CD4-positive, alpha-beta T cell (primary cell): ENCODE measurements at regions not wholly inside any gene's neighbourhood (a gene's known extent, or its start where the extent isn't known, plus 50 kb on each side); places are given as distances from the start of the nearest gene placed in this dataset.

Source experiments
- ATAC-seq: fragments of 200-7000 bp; cut with Tn5 transposase; one replicate; pipeline ENCODE4 v1.10.0; 2022; ENCODE audit warnings: mild to moderate bottlenecking; ENCODE audit not compliant: poor library complexity
- CTCF ChIA-PET: fragments of 350-600 bp; sonication (Branson Sonifier 250); formaldehyde crosslinking; loops from one replicate; lab custom pipeline; 2021; ENCODE audit warnings: antibody characterized with exemption, inconsistent platforms; lab: Charles Lee
- POLR2A ChIA-PET: fragments of 350-600 bp; sonication (Branson Sonifier 250); formaldehyde crosslinking; loops from one replicate; lab custom pipeline; 2021; ENCODE audit warnings: antibody characterized with exemption, inconsistent platforms; lab: Charles Lee
- DNase-seq, 14 experiments: peaks; one replicate each; pipeline ENCODE4 v3.0.0-alpha.2; 2013 to 2020; ENCODE audit warnings: mixed read lengths in 2 of 14
- H3K27ac ChIP-seq, 2 donors: one replicate each; pipeline versions ENCODE4 v1.5.1 to v1.7.0; 2013; ENCODE audit warnings: low read length in 2 of 2, low read depth in 1 of 2, mild to moderate bottlenecking in 1 of 2
- H3K27me3 ChIP-seq, 2 experiments: 1 replicate in 1 of 2; 2 replicates in 1 of 2; pipeline versions ENCODE4 v1.6.1 to v1.7.0; 2013; ENCODE audit warnings: low read length in 2 of 2, control low read depth in 1 of 2, mild to moderate bottlenecking in 1 of 2, moderate library complexity in 1 of 2; ENCODE audit not compliant: insufficient read depth in 2 of 2, control insufficient read depth in 1 of 2
- H3K36me3 ChIP-seq: one replicate; pipeline ENCODE4 v1.6.1; 2013; ENCODE audit warnings: low read length, control low read depth; ENCODE audit not compliant: insufficient read depth
- H3K4me1 ChIP-seq: one replicate; pipeline ENCODE4 v1.6.1; 2013; ENCODE audit warnings: low read length, control low read depth; ENCODE audit not compliant: insufficient read depth
- H3K4me3 ChIP-seq: one replicate; pipeline ENCODE4 v1.5.1; 2013; ENCODE audit warnings: mild to moderate bottlenecking, low read length, moderate library complexity
- H3K9me3 ChIP-seq, 2 experiments: 1 replicate in 1 of 2; 2 replicates in 1 of 2; pipeline versions ENCODE4 v1.6.1 to v1.7.0; 2013; ENCODE audit warnings: low read length in 2 of 2, mild to moderate bottlenecking in 2 of 2, control low read depth in 1 of 2, moderate library complexity in 1 of 2; ENCODE audit not compliant: control insufficient read depth in 1 of 2, insufficient read depth in 1 of 2
- H3K27ac Mint-ChIP-seq: one replicate; pipeline ENCODE4 v1.8.0; 2020; ENCODE audit warnings: mixed read lengths
- H3K27me3 Mint-ChIP-seq: one replicate; pipeline ENCODE4 v1.8.0; 2021; ENCODE audit warnings: mixed read lengths
- H3K36me3 Mint-ChIP-seq: one replicate; pipeline ENCODE4 v1.8.0; 2021; ENCODE audit warnings: low read depth, mixed read lengths
- H3K4me1 Mint-ChIP-seq: one replicate; pipeline ENCODE4 v1.8.0; 2021; ENCODE audit warnings: low read depth, mixed read lengths
- H3K4me3 Mint-ChIP-seq: one replicate; pipeline ENCODE4 v1.8.0; 2020; ENCODE audit warnings: mild to moderate bottlenecking, mixed read lengths
- H3K9me3 Mint-ChIP-seq: one replicate; pipeline ENCODE4 v1.8.0; 2020; ENCODE audit warnings: mixed read lengths
- intact Hi-C, 2 experiments: fragments of 100-400 bp; cut with DNase I in 1 of 2; cut with micrococcal nuclease in 1 of 2; formaldehyde crosslinking; loops; one replicate each; pipeline versions ENCODE4 v1.15.1 to v1.9.0; 2023 to 2025; cut with DNase I, micrococcal nuclease
- TF ChIP-seq, protein P1 (sequence below): fragments of 200-600 bp; IDR thresholded peaks from one replicate; pipeline ENCODE4 v1.8.0; 2022; ENCODE audit warnings: antibody characterized with exemption, mild to moderate bottlenecking

DNA sequence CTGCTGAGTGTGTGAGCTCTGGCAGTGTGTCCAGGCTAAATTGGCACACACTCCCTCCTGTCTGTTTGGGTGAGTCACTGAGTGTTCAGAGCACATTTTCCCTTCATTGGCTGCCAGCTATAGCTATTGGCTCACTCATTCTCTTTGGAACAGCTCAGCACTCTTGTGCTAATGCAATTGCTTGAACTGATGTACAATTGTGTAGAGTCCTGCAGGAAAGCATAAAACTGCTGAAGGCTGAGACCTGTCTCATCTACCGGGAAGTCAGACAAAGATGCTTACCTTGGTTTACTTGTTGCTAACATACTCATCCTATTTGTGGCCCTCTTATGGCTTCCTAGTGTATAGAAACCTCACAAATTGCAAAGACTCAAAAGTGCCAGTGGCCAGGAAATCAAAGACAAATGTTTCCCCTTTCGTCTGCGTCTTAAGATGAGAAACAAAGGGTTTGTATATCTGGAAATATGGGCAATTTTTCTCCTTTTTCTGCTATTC is 351.0 kb downstream of the BCKDHB start:
- intact Hi-C loops = no loop called here
- no peak for DNase-seq
- no peaks in the 10 kb centered on the region for H3K27me3 Mint-ChIP-seq
- ATAC-seq = no peak
- H3K27ac ChIP-seq = no peak overlapping the region
- no peak overlapping the region for H3K4me3 ChIP-seq
- ChIA-PET CTCF (no interaction called here), POLR2A (no interaction called here)
- no peak overlapping the region for H3K27ac Mint-ChIP-seq
- no peaks in the 10 kb centered on the region for H3K27me3 ChIP-seq
- no peaks in the 10 kb centered on the region for H3K4me1 Mint-ChIP-seq
- no peaks in the 10 kb centered on the region for H3K36me3 Mint-ChIP-seq
- no peaks in the 10 kb centered on the region for H3K36me3 ChIP-seq
- H3K4me1 ChIP-seq = no peaks in the 10 kb centered on the region
- TF ChIP-seq, protein P1, sequence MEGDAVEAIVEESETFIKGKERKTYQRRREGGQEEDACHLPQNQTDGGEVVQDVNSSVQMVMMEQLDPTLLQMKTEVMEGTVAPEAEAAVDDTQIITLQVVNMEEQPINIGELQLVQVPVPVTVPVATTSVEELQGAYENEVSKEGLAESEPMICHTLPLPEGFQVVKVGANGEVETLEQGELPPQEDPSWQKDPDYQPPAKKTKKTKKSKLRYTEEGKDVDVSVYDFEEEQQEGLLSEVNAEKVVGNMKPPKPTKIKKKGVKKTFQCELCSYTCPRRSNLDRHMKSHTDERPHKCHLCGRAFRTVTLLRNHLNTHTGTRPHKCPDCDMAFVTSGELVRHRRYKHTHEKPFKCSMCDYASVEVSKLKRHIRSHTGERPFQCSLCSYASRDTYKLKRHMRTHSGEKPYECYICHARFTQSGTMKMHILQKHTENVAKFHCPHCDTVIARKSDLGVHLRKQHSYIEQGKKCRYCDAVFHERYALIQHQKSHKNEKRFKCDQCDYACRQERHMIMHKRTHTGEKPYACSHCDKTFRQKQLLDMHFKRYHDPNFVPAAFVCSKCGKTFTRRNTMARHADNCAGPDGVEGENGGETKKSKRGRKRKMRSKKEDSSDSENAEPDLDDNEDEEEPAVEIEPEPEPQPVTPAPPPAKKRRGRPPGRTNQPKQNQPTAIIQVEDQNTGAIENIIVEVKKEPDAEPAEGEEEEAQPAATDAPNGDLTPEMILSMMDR = no peak
- H3K9me3 ChIP-seq = no peaks in the 10 kb centered on the region
- H3K9me3 Mint-ChIP-seq = no peaks in the 10 kb centered on the region
- H3K4me3 Mint-ChIP-seq = no peak overlapping the region

DNA sequence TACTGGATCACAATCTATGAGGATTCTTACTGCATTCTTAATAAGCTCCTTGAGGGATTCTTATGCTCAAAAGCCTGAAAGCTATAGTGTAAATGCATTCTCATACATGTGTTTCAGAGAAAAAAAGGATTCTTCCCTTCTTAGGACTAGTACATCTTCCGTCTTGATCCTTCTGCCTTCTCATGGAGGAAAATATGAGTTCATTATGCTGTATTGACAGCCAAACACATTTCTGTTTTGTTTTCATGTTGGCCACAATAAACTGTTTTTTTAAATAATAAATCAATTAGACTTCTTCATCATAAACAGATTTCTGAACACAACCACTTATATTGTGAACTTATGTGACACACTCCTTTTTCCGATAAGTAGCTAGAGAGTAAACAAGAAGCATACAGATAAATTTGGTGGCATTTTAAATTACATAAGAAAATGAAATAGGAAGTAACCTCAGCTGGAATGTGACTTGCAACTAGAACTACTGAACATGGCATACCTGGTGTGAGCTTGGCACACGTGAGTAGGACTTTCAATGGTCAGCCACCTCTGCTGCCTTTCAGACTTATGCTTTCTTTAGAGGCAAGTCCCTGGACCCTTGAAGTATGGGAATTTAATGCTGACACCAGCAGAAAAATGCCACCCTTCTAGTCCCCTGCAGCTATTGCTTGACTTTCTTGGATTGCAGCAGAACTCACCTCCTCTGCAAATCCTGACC is 350.4 kb downstream of the BCKDHB start:
- H3K36me3 Mint-ChIP-seq = no peaks in the 10 kb centered on the region
- Histone ChIP-seq H3K4me3 (no peak overlapping the region), H3K4me1 (no peaks in the 10 kb centered on the region), H3K27me3 (no peaks in the 10 kb centered on the region), H3K36me3 (no peaks in the 10 kb centered on the region), H3K9me3 (no peaks in the 10 kb centered on the region), H3K27ac (no peak overlapping the region)
- no peak overlapping the region for H3K27ac Mint-ChIP-seq
- DNase-seq (no peak), ATAC-seq (no peak)
- CTCF ChIA-PET = no interaction called here
- POLR2A ChIA-PET = no interaction called here
- TF ChIP-seq, protein P1 = no peak
- no peaks in the 10 kb centered on the region for H3K4me1 Mint-ChIP-seq
- no peaks in the 10 kb centered on the region for H3K27me3 Mint-ChIP-seq
- no peaks in the 10 kb centered on the region for H3K9me3 Mint-ChIP-seq
- intact Hi-C loops = no loop called here
- H3K4me3 Mint-ChIP-seq = no peak overlapping the region

DNA sequence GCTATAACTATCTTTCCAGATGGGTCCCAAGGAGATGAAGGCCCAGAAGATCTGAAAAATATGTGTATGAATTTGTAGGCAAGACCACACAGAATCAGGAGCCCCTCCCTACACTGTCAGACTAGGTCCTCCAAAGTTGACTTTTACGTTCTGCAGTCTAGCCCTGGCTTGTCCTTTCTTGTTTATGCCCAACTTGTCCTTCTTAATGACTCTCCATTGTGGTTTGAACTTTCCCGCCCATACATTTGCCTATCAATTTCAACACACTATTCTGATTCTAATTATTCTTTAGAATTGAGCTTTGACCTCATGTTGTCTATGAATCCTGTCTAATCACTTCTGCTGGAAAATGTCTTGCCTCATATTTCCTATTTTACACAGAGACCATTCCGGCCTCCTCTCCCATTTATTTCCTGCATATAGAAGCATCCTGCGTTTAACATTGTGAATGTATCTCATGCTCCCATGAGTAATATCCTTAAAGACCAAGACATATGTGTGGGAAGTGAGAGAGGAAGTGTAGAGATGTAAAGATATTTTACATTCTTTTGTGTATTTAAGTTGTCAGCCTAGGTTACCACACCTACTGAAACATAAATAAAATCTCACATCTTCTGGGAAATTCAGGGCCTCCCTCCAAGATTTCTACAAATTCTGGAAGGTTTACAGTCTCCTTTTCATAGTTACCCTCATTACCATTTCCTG is 348.3 kb downstream of the BCKDHB start:
- no peaks in the 10 kb centered on the region for H3K36me3 ChIP-seq
- ATAC-seq (no peak), DNase-seq (no peak)
- Mint-ChIP-seq H3K27me3 (no peaks in the 10 kb centered on the region), H3K4me3 (no peak overlapping the region), H3K4me1 (no peaks in the 10 kb centered on the region), H3K36me3 (no peaks in the 10 kb centered on the region), H3K9me3 (no peaks in the 10 kb centered on the region), H3K27ac (no peak overlapping the region)
- TF ChIP-seq, protein P1 = no peak
- H3K4me3 ChIP-seq = no peak overlapping the region
- CTCF ChIA-PET = no interaction called here
- H3K27me3 ChIP-seq = no peaks in the 10 kb centered on the region
- no peaks in the 10 kb centered on the region for H3K9me3 ChIP-seq
- no peaks in the 10 kb centered on the region for H3K4me1 ChIP-seq
- intact Hi-C loops = no loop called here
- POLR2A ChIA-PET = no interaction called here
- H3K27ac ChIP-seq = no peak overlapping the region
